Caco-2 (cell line): ENCODE measurements at regions not wholly inside any gene's neighbourhood (a gene's known extent, or its start where the extent isn't known, plus 50 kb on each side); places are given as distances from the start of the nearest gene placed in this dataset.

Experiments used
- BruUV-seq: library from RNA; stranded (reverse); fragments of 400-500 nt; replicated peaks from 2 replicates; lab custom pipeline; 2021; lab: Mats Ljungman, UMichigan
- CTCF ChIA-PET: fragments of 300-600 bp; sonication (Branson Sonifier 250); formaldehyde crosslinking; loops from one replicate; lab custom pipeline; 2022; ENCODE audit warnings: antibody characterized with exemption; lab: Charles Lee
- POLR2A ChIA-PET: fragments of 300-600 bp; sonication (Branson Sonifier 250); formaldehyde crosslinking; loops from one replicate; lab custom pipeline; 2022; ENCODE audit warnings: antibody characterized with exemption; lab: Charles Lee
- DNase-seq, 2 experiments: peaks; one replicate each; pipeline versions ENCODE4 v3.0.0 to v3.0.0-alpha.2; 2020 to 2022
- H3K27me3 ChIP-seq: replicated peaks from 2 replicates; pipeline ENCODE4 v1.6.0; 2011; ENCODE audit warnings: low read length; ENCODE audit not compliant: control insufficient read depth, insufficient read depth
- H3K36me3 ChIP-seq: 2 replicates; pipeline ENCODE4 v1.5.1; 2011; ENCODE audit warnings: low read length; ENCODE audit not compliant: control insufficient read depth, insufficient read depth
- H3K4me1 ChIP-seq: fragments of 250-450 bp; sonication (Bioruptor Pico); 2 replicates; pipeline ENCODE4 v1.5.1; 2020; ENCODE audit warnings: mild to moderate bottlenecking
- H3K4me3 ChIP-seq: 2 replicates; pipeline ENCODE4 v1.5.1; 2011; ENCODE audit warnings: low read depth, mild to moderate bottlenecking, control low read depth, low read length
- H3K9me3 ChIP-seq: fragments of 250-450 bp; sonication (Bioruptor Pico); 2 replicates; pipeline ENCODE4 v1.5.1; 2020; ENCODE audit warnings: mild to moderate bottlenecking, moderate library complexity
- H3K27ac Mint-ChIP-seq: one replicate; pipeline ENCODE4 v1.8.0; 2022; ENCODE audit warnings: mixed read lengths; ENCODE audit not compliant: unreplicated experiment
- H3K27me3 Mint-ChIP-seq: one replicate; pipeline ENCODE4 v1.8.0; 2022; ENCODE audit warnings: mixed read lengths; ENCODE audit not compliant: insufficient read depth, unreplicated experiment
- H3K36me3 Mint-ChIP-seq: one replicate; pipeline ENCODE4 v1.8.0; 2022; ENCODE audit warnings: mild to moderate bottlenecking, mixed read lengths; ENCODE audit not compliant: insufficient read depth, unreplicated experiment
- H3K4me1 Mint-ChIP-seq: one replicate; pipeline ENCODE4 v1.8.0; 2022; ENCODE audit warnings: low read depth, mixed read lengths; ENCODE audit not compliant: unreplicated experiment
- H3K4me3 Mint-ChIP-seq: one replicate; pipeline ENCODE4 v1.8.0; 2022; ENCODE audit warnings: mild to moderate bottlenecking, moderate library complexity, mixed read lengths; ENCODE audit not compliant: unreplicated experiment
- H3K9me3 Mint-ChIP-seq: one replicate; pipeline ENCODE4 v1.8.0; 2022; ENCODE audit warnings: mixed read lengths; ENCODE audit not compliant: unreplicated experiment
- intact Hi-C: fragments of 100-400 bp; cut with micrococcal nuclease; formaldehyde crosslinking; loops from one replicate; pipeline ENCODE4 v1.10.0; 2022; ENCODE audit not compliant: unreplicated experiment
- TF ChIP-seq, protein P1 (sequence below), 2 experiments: fragments of 200-600 bp in 1 of 2; IDR thresholded peaks; 1 replicate in 1 of 2; 2 replicates in 1 of 2; pipeline versions ENCODE4 v1.5.1 to v1.8.0; 2011 to 2022; ENCODE audit warnings: antibody characterized with exemption in 1 of 2, control low read depth in 1 of 2, inconsistent platforms in 1 of 2, low read depth in 1 of 2, low read length in 1 of 2, mild to moderate bottlenecking in 1 of 2, moderate library complexity in 1 of 2; ENCODE audit not compliant: insufficient read depth in 1 of 2, severe bottlenecking in 1 of 2, unreplicated experiment in 1 of 2

DNA sequence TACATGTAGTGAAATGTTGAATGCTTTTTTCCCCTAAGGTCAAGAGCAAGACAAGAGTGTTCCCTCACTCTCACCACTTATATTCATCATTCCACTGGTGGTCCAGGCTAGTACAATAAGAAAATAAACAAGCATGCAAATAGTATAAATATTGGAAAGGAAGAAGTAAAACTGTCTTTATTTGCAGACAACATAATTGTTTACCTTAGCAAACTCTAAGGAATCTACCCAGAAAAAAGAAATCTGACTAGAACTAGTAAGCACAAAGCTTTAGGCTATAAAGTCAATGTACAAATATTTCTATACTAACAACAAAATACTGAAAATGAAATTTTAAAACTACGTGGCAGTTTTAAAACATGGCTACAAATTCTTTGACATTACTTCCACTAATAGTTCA, 101.7 kb downstream of the CYB561 start:
- Mint-ChIP-seq H3K27me3 (peaks cover 13% of the 10 kb centered on the region), H3K4me1 (no peaks in the 10 kb centered on the region), H3K27ac (no peak overlapping the region), H3K4me3 (no peak overlapping the region), H3K9me3 (no peaks in the 10 kb centered on the region), H3K36me3 (no peaks in the 10 kb centered on the region)
- H3K4me3 ChIP-seq = no peak overlapping the region
- no peaks in the 10 kb centered on the region for H3K9me3 ChIP-seq
- H3K27me3 ChIP-seq = no peaks in the 10 kb centered on the region
- ChIA-PET CTCF (no interaction called here), POLR2A (no interaction called here)
- TF ChIP-seq, protein P1, sequence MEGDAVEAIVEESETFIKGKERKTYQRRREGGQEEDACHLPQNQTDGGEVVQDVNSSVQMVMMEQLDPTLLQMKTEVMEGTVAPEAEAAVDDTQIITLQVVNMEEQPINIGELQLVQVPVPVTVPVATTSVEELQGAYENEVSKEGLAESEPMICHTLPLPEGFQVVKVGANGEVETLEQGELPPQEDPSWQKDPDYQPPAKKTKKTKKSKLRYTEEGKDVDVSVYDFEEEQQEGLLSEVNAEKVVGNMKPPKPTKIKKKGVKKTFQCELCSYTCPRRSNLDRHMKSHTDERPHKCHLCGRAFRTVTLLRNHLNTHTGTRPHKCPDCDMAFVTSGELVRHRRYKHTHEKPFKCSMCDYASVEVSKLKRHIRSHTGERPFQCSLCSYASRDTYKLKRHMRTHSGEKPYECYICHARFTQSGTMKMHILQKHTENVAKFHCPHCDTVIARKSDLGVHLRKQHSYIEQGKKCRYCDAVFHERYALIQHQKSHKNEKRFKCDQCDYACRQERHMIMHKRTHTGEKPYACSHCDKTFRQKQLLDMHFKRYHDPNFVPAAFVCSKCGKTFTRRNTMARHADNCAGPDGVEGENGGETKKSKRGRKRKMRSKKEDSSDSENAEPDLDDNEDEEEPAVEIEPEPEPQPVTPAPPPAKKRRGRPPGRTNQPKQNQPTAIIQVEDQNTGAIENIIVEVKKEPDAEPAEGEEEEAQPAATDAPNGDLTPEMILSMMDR (IDR thresholded peaks at IDR 0.05; ENCODE audit: insufficient read depth in 1 of 2, low read depth in 1 of 2, low read length in 1 of 2, severe bottlenecking in 1 of 2, unreplicated experiment in 1 of 2) = no peak
- no peaks in the 10 kb centered on the region for H3K36me3 ChIP-seq
- DNase-seq = no peak
- BruUV-seq = no TSS peak
- H3K4me1 ChIP-seq = no peaks in the 10 kb centered on the region
- intact Hi-C loops = no loop called here

DNA sequence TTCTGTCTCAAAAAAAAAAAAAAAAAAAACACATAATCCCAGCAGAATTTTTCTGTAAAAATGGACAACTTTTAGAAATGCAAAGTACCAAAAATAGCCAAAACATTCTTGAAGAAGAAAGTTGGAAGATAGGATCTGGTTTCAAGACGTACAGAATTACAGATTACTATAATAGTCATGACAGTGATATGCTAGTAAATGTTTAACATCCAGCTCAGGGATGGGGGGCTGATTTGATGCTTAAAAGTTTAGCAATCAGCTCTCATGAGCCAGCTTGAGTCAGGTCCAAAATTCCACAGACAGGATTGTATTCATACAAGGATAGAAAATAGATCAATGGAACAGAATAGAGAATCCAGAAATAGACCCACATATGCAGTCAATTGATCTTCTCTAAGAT, 100.5 kb downstream of the CYB561 start:
- Histone ChIP-seq H3K4me3 (no peak overlapping the region), H3K36me3 (no peaks in the 10 kb centered on the region), H3K27me3 (no peaks in the 10 kb centered on the region), H3K9me3 (no peaks in the 10 kb centered on the region), H3K4me1 (no peaks in the 10 kb centered on the region)
- no peak overlapping the region for H3K4me3 Mint-ChIP-seq
- H3K27me3 Mint-ChIP-seq = peaks cover 13% of the 10 kb centered on the region
- TF ChIP-seq, protein P1 (IDR thresholded peaks at IDR 0.05; ENCODE audit: insufficient read depth in 1 of 2, low read depth in 1 of 2, low read length in 1 of 2, severe bottlenecking in 1 of 2, unreplicated experiment in 1 of 2) = no peak
- ChIA-PET CTCF (no interaction called here), POLR2A (no interaction called here)
- no peaks in the 10 kb centered on the region for H3K4me1 Mint-ChIP-seq
- no TSS peak for BruUV-seq
- no peaks in the 10 kb centered on the region for H3K36me3 Mint-ChIP-seq
- H3K9me3 Mint-ChIP-seq = no peaks in the 10 kb centered on the region
- DNase-seq = no peak
- no peak overlapping the region for H3K27ac Mint-ChIP-seq
- intact Hi-C loops = no loop called here

DNA sequence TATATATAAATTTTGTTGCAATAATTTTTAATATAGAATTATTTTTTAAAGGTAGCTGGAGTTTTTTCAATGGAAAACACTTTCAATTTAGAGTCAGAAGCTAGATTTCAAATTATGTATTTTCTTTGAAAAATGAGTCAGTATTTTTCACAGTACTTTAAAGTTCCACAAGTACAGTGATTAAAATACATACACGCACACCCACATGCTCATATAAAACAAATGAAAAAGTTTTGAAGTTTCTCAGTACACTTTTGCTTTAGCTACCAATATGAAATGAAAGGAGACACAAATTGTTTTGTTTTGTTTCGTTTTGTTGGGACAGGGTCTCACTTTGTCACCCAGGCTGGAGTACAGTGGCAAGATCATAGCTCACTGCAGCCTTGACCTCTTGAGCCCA, 98.6 kb downstream of the CYB561 start:
- no peak overlapping the region for H3K27ac Mint-ChIP-seq
- H3K9me3 ChIP-seq = no peaks in the 10 kb centered on the region
- intact Hi-C loops = no loop called here
- BruUV-seq = no TSS peak
- no peak for DNase-seq
- TF ChIP-seq, protein P1 (IDR thresholded peaks at IDR 0.05; ENCODE audit: insufficient read depth in 1 of 2, low read depth in 1 of 2, low read length in 1 of 2, severe bottlenecking in 1 of 2, unreplicated experiment in 1 of 2) = no peak
- no peaks in the 10 kb centered on the region for H3K27me3 ChIP-seq
- H3K36me3 ChIP-seq = no peaks in the 10 kb centered on the region
- no peaks in the 10 kb centered on the region for H3K36me3 Mint-ChIP-seq
- CTCF ChIA-PET = no interaction called here
- no peak overlapping the region for H3K4me3 Mint-ChIP-seq
- POLR2A ChIA-PET = no interaction called here
- no peak overlapping the region for H3K4me3 ChIP-seq
- H3K4me1 ChIP-seq = no peaks in the 10 kb centered on the region
- H3K9me3 Mint-ChIP-seq = no peaks in the 10 kb centered on the region
- peaks cover 6% of the 10 kb centered on the region for H3K27me3 Mint-ChIP-seq
- no peaks in the 10 kb centered on the region for H3K4me1 Mint-ChIP-seq
